Activated CD8-positive, alpha-beta T cell treated with anti-CD3 and anti-CD28 coated beads for 36 hours (primary cell): ENCODE measurements at regions not wholly inside any gene's neighbourhood (a gene's known extent, or its start where the extent isn't known, plus 50 kb on each side); places are given as distances from the start of the nearest gene placed in this dataset.

Source experiments
- ATAC-seq: fragments of 200-7000 bp; cut with Tn5 transposase; one replicate; pipeline ENCODE4 v1.10.0; 2021; ENCODE audit warnings: mild to moderate bottlenecking, moderate library complexity
- CTCF ChIA-PET: fragments of 350-600 bp; sonication (Branson Sonifier 250); formaldehyde crosslinking; loops from one replicate; lab custom pipeline; 2021; ENCODE audit warnings: antibody characterized with exemption; lab: Charles Lee
- POLR2A ChIA-PET: fragments of 350-600 bp; sonication (Branson Sonifier 250); formaldehyde crosslinking; loops from one replicate; lab custom pipeline; 2021; ENCODE audit warnings: antibody characterized with exemption; lab: Charles Lee
- DNase-seq: peaks from one replicate; pipeline ENCODE4 v3.0.0-alpha.2; 2020
- H3K27ac Mint-ChIP-seq: one replicate; pipeline ENCODE4 v1.8.0; 2021; ENCODE audit warnings: mild to moderate bottlenecking, mixed read lengths
- H3K27me3 Mint-ChIP-seq: one replicate; pipeline ENCODE4 v1.8.0; 2021; ENCODE audit warnings: mixed read lengths
- H3K36me3 Mint-ChIP-seq: one replicate; pipeline ENCODE4 v1.8.0; 2021; ENCODE audit warnings: low read depth, mixed read lengths
- H3K4me1 Mint-ChIP-seq: one replicate; pipeline ENCODE4 v1.8.0; 2021; ENCODE audit warnings: low read depth, mixed read lengths
- H3K4me3 Mint-ChIP-seq: one replicate; pipeline ENCODE4 v1.8.0; 2021; ENCODE audit warnings: mild to moderate bottlenecking, moderate library complexity, mixed read lengths
- H3K9me3 Mint-ChIP-seq: one replicate; pipeline ENCODE4 v1.8.0; 2021; ENCODE audit warnings: mixed read lengths
- intact Hi-C: fragments of 100-400 bp; cut with micrococcal nuclease; formaldehyde crosslinking; loops from one replicate; pipeline ENCODE4 v1.10.0; 2022
- TF ChIP-seq, protein P1 (sequence below): fragments of 200-600 bp; IDR thresholded peaks from one replicate; pipeline ENCODE4 v1.8.0; 2022; ENCODE audit warnings: antibody characterized with exemption, mild to moderate bottlenecking

DNA sequence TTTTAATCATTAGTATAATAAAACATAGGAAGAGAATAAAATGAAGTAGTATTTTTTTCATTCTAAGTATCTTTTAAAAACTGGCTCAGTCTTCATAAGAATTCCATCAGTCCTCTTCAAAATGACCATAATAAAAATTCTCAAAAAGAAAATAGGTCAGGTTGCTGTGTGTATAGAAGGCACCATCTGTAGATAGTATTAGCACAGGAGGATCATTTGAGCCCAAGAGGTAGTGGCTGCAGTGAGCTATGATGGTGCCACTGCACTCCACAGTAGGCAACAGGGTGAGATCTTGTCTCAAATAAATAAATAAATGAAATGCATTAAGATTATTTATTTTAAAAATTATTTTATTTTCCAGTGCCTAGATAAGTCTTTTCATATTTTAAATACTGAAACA lies 475.8 kb downstream of the ZNF804A start:
- Mint-ChIP-seq H3K36me3 (no peaks in the 10 kb centered on the region), H3K9me3 (peaks cover 5% of the 10 kb centered on the region), H3K27ac (no peak overlapping the region), H3K27me3 (no peaks in the 10 kb centered on the region), H3K4me1 (no peaks in the 10 kb centered on the region), H3K4me3 (no peak overlapping the region)
- ChIA-PET CTCF (no interaction called here), POLR2A (no interaction called here)
- TF ChIP-seq, protein P1, sequence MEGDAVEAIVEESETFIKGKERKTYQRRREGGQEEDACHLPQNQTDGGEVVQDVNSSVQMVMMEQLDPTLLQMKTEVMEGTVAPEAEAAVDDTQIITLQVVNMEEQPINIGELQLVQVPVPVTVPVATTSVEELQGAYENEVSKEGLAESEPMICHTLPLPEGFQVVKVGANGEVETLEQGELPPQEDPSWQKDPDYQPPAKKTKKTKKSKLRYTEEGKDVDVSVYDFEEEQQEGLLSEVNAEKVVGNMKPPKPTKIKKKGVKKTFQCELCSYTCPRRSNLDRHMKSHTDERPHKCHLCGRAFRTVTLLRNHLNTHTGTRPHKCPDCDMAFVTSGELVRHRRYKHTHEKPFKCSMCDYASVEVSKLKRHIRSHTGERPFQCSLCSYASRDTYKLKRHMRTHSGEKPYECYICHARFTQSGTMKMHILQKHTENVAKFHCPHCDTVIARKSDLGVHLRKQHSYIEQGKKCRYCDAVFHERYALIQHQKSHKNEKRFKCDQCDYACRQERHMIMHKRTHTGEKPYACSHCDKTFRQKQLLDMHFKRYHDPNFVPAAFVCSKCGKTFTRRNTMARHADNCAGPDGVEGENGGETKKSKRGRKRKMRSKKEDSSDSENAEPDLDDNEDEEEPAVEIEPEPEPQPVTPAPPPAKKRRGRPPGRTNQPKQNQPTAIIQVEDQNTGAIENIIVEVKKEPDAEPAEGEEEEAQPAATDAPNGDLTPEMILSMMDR = no peak
- intact Hi-C loops = no loop called here
- DNase-seq (no peak), ATAC-seq (no peak)

DNA sequence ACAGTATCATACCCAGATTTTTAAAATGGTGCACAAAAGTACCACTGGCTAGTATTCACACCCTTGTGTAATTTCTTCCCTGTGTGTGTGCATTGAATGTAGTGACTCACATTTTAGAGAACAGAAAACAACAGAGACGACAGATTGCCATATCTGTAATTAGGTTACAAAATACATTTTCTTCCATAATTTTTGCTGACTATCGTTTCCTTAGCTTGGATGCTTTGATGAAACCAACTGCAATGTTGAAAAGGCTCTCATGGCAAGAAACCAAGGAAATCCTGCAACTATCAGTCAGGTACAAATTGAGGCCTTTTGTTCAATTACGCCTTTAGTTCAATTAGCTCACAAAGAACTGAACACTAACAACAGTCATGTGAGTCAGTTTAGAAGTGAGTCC lies 484.4 kb downstream of the ZNF804A start:
- H3K4me1 Mint-ChIP-seq = no peaks in the 10 kb centered on the region
- POLR2A ChIA-PET = no interaction called here
- H3K27me3 Mint-ChIP-seq = no peaks in the 10 kb centered on the region
- ATAC-seq (no peak), DNase-seq (no peak)
- H3K4me3 Mint-ChIP-seq = no peak overlapping the region
- CTCF ChIA-PET = no interaction called here
- intact Hi-C loops = no loop called here
- H3K27ac Mint-ChIP-seq = no peak overlapping the region
- H3K36me3 Mint-ChIP-seq = no peaks in the 10 kb centered on the region
- TF ChIP-seq, protein P1 = no peak
- peaks cover 5% of the 10 kb centered on the region for H3K9me3 Mint-ChIP-seq

DNA sequence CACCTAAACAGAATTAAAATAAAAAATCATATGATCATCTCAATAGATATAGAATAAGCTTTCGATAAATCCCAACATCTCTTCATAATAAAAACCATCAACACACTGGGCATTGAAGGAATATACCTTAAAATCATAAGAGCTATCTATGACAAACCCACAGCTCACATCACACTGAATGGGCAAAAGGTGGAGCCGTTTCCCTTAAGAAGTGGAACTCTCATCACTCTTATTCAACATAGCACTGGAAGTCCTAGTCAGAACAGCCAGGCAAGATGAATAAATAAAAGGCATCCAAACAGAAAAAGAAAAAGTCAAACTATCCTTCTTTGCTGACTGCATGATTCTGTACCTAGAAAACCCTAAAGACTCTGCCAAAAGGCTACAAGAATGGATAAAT lies 510.3 kb downstream of the ZNF804A start:
- ChIA-PET CTCF (no interaction called here), POLR2A (no interaction called here)
- Mint-ChIP-seq H3K9me3 (peaks cover 13% of the 10 kb centered on the region), H3K27me3 (no peaks in the 10 kb centered on the region), H3K4me3 (no peak overlapping the region), H3K27ac (no peak overlapping the region), H3K36me3 (no peaks in the 10 kb centered on the region), H3K4me1 (no peaks in the 10 kb centered on the region)
- TF ChIP-seq, protein P1 = no peak
- ATAC-seq (no peak), DNase-seq (no peak)
- intact Hi-C loops = no loop called here

DNA sequence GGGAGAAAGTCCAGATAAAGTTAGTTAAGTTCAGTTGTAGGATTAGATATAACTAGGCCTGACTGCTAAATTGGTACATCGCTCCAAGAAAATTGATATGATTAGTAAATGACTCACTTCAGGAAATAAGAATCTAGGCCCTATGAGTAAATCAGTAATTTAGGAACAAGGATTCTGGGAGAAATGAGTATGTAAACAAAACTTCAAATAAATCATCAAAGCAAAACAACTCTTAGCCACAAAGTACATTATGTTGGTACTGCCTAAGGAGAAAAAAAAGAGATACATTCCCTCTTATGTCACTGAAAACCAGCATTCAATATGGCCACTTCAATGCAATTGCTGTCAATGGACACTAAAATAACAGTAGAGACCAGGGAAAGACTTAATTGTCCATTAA lies 529.1 kb downstream of the ZNF804A start:
- no peaks in the 10 kb centered on the region for H3K27me3 Mint-ChIP-seq
- TF ChIP-seq, protein P1 = no peak
- ATAC-seq (no peak), DNase-seq (no peak)
- no peaks in the 10 kb centered on the region for H3K4me1 Mint-ChIP-seq
- intact Hi-C loops = no loop called here
- H3K9me3 Mint-ChIP-seq = peaks cover 9% of the 10 kb centered on the region
- CTCF ChIA-PET = no interaction called here
- H3K27ac Mint-ChIP-seq = no peak overlapping the region
- H3K4me3 Mint-ChIP-seq = no peak overlapping the region
- H3K36me3 Mint-ChIP-seq = no peaks in the 10 kb centered on the region
- POLR2A ChIA-PET = no interaction called here

DNA sequence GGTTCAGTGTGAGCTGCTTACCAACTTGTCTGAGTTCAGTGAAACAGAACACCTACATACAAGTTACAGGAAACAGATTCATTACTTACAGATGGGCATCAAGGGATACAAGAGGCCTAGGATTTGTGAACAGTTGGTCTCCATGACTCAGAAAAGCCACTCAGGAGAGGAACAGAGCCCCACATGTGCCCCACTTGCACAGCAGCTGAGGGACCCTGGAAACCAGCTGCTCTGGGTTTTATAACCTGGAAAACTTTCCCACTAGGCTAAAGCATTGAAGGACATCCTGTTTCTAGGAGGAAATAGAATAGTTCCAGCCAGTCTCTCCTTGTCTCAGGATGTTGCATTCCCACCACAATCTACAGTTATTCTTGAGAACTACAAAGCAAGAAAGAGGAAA lies 530.0 kb downstream of the ZNF804A start:
- H3K36me3 Mint-ChIP-seq = no peaks in the 10 kb centered on the region
- TF ChIP-seq, protein P1 = no peak
- CTCF ChIA-PET = interaction anchor here (0.7 kb wide), 1 partner anchor 12 kb away, joined by 4 read pairs; no protein-coding TSS in a partner anchor
- POLR2A ChIA-PET = no interaction called here
- no peaks in the 10 kb centered on the region for H3K4me1 Mint-ChIP-seq
- no peaks in the 10 kb centered on the region for H3K27me3 Mint-ChIP-seq
- H3K4me3 Mint-ChIP-seq = no peak overlapping the region
- no peak for DNase-seq
- peaks cover 9% of the 10 kb centered on the region for H3K9me3 Mint-ChIP-seq
- no peak overlapping the region for H3K27ac Mint-ChIP-seq
- ATAC-seq = no peak
- intact Hi-C loops = no loop called here
